ENCODE measurements at regions not wholly inside any gene's neighbourhood (a gene's known extent, or its start where the extent isn't known, plus 50 kb on each side); places are given as distances from the start of the nearest gene placed in this dataset.

GRCh38 chr5:2892466-2893000, 141.1 kb upstream of the IRX2 start:
- peaks cover 48% of the 10 kb centered on the region for H3K9me3 Mint-ChIP-seq
- H3K36me3 Mint-ChIP-seq (ENCODE audit: low read depth) = peaks cover 8% of the 10 kb centered on the region
- no peak for DNase-seq
- no peaks in the 10 kb centered on the region for H3K4me1 Mint-ChIP-seq (ENCODE audit: low read depth)
- H3K27ac Mint-ChIP-seq = no peak overlapping the region
- TF ChIP-seq CTCF (IDR thresholded peaks at IDR 0.05) = no peak
- H3K4me3 Mint-ChIP-seq = no peak overlapping the region
- no peaks in the 10 kb centered on the region; the same call in 1 of the 2 replicates for H3K27me3 Mint-ChIP-seq (ENCODE audit: insufficient read depth)

GRCh38 chr5:2891781-2892180, 140.3 kb upstream of the IRX2 start:
- H3K4me3 Mint-ChIP-seq = no peak overlapping the region
- no peak overlapping the region for H3K27ac Mint-ChIP-seq
- no peak for DNase-seq
- H3K36me3 Mint-ChIP-seq (ENCODE audit: low read depth) = peaks cover 8% of the 10 kb centered on the region
- no peak for TF ChIP-seq CTCF (IDR thresholded peaks at IDR 0.05)
- H3K4me1 Mint-ChIP-seq (ENCODE audit: low read depth) = no peaks in the 10 kb centered on the region
- peaks cover 48% of the 10 kb centered on the region for H3K9me3 Mint-ChIP-seq
- no peaks in the 10 kb centered on the region; the same call in 1 of the 2 replicates for H3K27me3 Mint-ChIP-seq (ENCODE audit: insufficient read depth)

GRCh38 chr5:2890011-2890410, 138.5 kb upstream of the IRX2 start:
- Mint-ChIP-seq H3K27me3 (ENCODE audit: insufficient read depth) (peaks cover 2% of the 10 kb centered on the region; the same call in 1 of the 2 replicates), H3K4me1 (ENCODE audit: low read depth) (no peaks in the 10 kb centered on the region), H3K9me3 (peaks cover 45% of the 10 kb centered on the region), H3K36me3 (ENCODE audit: low read depth) (peaks cover 8% of the 10 kb centered on the region), H3K4me3 (no peak overlapping the region), H3K27ac (no peak overlapping the region)
- no peak for TF ChIP-seq CTCF (IDR thresholded peaks at IDR 0.05)
- DNase-seq = no peak

GRCh38 chr5:2888520-2889060, 137.1 kb upstream of the IRX2 start:
- Mint-ChIP-seq H3K27ac (no peak overlapping the region), H3K9me3 (peaks cover 37% of the 10 kb centered on the region), H3K4me3 (no peak overlapping the region), H3K36me3 (ENCODE audit: low read depth) (peaks cover 2% of the 10 kb centered on the region), H3K4me1 (ENCODE audit: low read depth) (no peaks in the 10 kb centered on the region), H3K27me3 (ENCODE audit: insufficient read depth) (peaks cover 3% of the 10 kb centered on the region; the same call in 1 of the 2 replicates)
- DNase-seq = no peak
- TF ChIP-seq CTCF (IDR thresholded peaks at IDR 0.05) = no peak

- H3K9me3 Mint-ChIP-seq = peaks cover 37% of the 10 kb centered on the region
- DNase-seq = no peak
- H3K27me3 Mint-ChIP-seq (ENCODE audit: insufficient read depth) = peaks cover 3% of the 10 kb centered on the region; the same call in 1 of the 2 replicates
- no peaks in the 10 kb centered on the region for H3K4me1 Mint-ChIP-seq (ENCODE audit: low read depth)
- no peak for TF ChIP-seq CTCF (IDR thresholded peaks at IDR 0.05)
- no peak overlapping the region for H3K4me3 Mint-ChIP-seq
- H3K36me3 Mint-ChIP-seq (ENCODE audit: low read depth) = no peaks in the 10 kb centered on the region
- no peak overlapping the region for H3K27ac Mint-ChIP-seq
These were observed 136.2 kb upstream of the IRX2 start for GRCh38 chr5:2887481-2888348.

All from HFFc6 (cell line).